Heart left ventricle (tissue), 16 donors: ENCODE measurements at regions not wholly inside any gene's neighbourhood (a gene's known extent, or its start where the extent isn't known, plus 50 kb on each side); places are given as distances from the start of the nearest gene placed in this dataset.
"Not testable (repeated sequence)": the region's sequence is repeated elsewhere in the genome, so short reads cannot be mapped to it uniquely, and the experiment has no call there.

Source experiments
- ATAC-seq, 4 donors: fragments of 200-7000 bp; cut with Tn5 transposase; one replicate each; pipeline ENCODE4 v1.9.1; 2020 to 2022; ENCODE audit warnings: moderate library complexity in 4 of 4, mild to moderate bottlenecking in 3 of 4, moderate number of reproducible peaks in 1 of 4
- DNase-seq, 5 donors: peaks; one replicate each; pipeline ENCODE4 v3.0.0-alpha.2; 2020
- H3K27ac ChIP-seq, 12 donors: fragments of 200-600 bp; sonication (generic) in 4 of 12; one replicate each; pipeline versions ENCODE4 v1.5.0 to v1.8.0; 2016 to 2022; ENCODE audit warnings: mild to moderate bottlenecking in 2 of 12
- H3K27me3 ChIP-seq, 9 donors: fragments of 200-600 bp; sonication (generic) in 2 of 9; one replicate each; pipeline versions ENCODE4 v1.5.1 to v1.8.0; 2016 to 2022; ENCODE audit warnings: mild to moderate bottlenecking in 3 of 9
- H3K36me3 ChIP-seq, 9 donors: fragments of 200-600 bp; sonication (generic) in 2 of 9; one replicate each; pipeline versions ENCODE4 v1.5.0 to v1.8.0; 2018 to 2022; ENCODE audit warnings: mild to moderate bottlenecking in 2 of 9
- H3K4me1 ChIP-seq, 12 donors: fragments of 200-600 bp; sonication (generic) in 4 of 12; one replicate each; pipeline versions ENCODE4 v1.5.0 to v1.8.0; 2016 to 2022; ENCODE audit warnings: mild to moderate bottlenecking in 3 of 12
- H3K4me3 ChIP-seq, 12 donors: fragments of 200-600 bp; sonication (generic) in 4 of 12; one replicate each; pipeline versions ENCODE4 v1.5.0 to v1.8.0; 2017 to 2022; ENCODE audit warnings: mild to moderate bottlenecking in 9 of 12, moderate library complexity in 4 of 12
- H3K9me3 ChIP-seq, 12 donors: fragments of 200-600 bp; sonication (generic) in 4 of 12; one replicate each; pipeline versions ENCODE4 v1.5.0 to v1.8.0; 2016 to 2022; ENCODE audit warnings: mild to moderate bottlenecking in 1 of 12
- CTCF ChIP-seq, 12 donors: fragments of 200-600 bp; sonication (generic) in 4 of 12; IDR thresholded peaks; one replicate each; pipeline versions ENCODE4 v1.5.0 to v1.8.0; 2018 to 2022; ENCODE audit warnings: antibody characterized with exemption in 12 of 12, mild to moderate bottlenecking in 5 of 12
- POLR2A ChIP-seq, 2 donors: fragments of 450-650 bp; IDR thresholded peaks; one replicate each; pipeline ENCODE4 v1.6.1; 2017; ENCODE audit warnings: antibody characterized with exemption in 2 of 2, mild to moderate bottlenecking in 2 of 2, moderate library complexity in 2 of 2
- WGBS, 4 donors: extraction: QIAGEN DNeasy Blood & Tissue Kit in 2 of 4; methylation state at CpG; one replicate each; pipeline versions ENCODE4 v1.1.5 to v1.1.7; 2013 to 2018; 5-methylcytosine and 5-hydroxymethylcytosine counted together
- intact Hi-C, 10 donors: fragments of 100-400 bp; cut with DNase I; formaldehyde crosslinking; loops; one replicate each; pipeline versions ENCODE4 v1.11.1 to v1.14.2; 2022
- donor health status: ischemic (EF 13 %, LVEDD 7.1; RV severe dilation, severe dysfunction).
- donor health status: healthy with polysubstance abuse.
- donor health status: DM: no; HTN: yes; CAD: no.
- donor health status: DM: no; HTN: no; CAD: no.
- donor health status: ischemic (EF 25% LVEDD 6.9; RV normal size, moderate dysfunction).
- donor health status: ischemic (EF 25% LVEDD 5.7; RV mildly dilated, moderate dysfunction).
- donor health status: healthy.
- donor health status: DM: yes; HTN: yes; CAD: no.
- donor health status: ischemic (EF 35%, LVEDD 5.7; RV mildly dilated, moderate dysfunction).
- donor health status: nonischemic (EF 11% LVEDD 7.7; RV severe dilation, severe dysfunction).
- donor health status: DM: yes; HTN: yes; CAD: no.
- donor health status: PGD.
- donor health status: ischemic (EF 29% LVEDD 5.4; RV normal size, mild dysfunction).
- donor health status: nonischemic (EF 23%, LVEDD 6.1; RV moderate dilation, normal function).

DNA sequence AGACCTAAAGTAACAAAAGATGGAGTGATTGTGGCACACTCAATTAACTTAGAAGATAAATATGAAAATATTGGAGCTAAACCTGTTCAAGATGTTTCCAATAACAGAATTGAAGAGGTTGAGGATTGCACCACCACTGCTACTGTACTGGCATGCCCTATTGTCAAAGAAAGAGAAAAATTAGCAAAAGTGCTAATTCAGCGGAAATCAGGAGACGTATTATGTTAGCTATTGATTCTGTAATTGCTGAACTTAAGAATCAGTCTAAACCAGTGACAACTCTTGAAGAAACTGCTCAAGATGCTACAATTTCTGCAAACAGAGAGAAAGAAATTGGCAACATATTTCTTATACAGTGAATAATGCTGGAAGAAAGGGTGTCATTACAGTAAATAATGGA lies 754.4 kb downstream of the CDH18 start:
- Histone ChIP-seq H3K9me3 (no peaks in the 10 kb centered on the region), H3K4me1 (no peaks in the 10 kb centered on the region), H3K4me3 (no peak overlapping the region), H3K27me3 (no peaks in the 10 kb centered on the region), H3K27ac (no peak overlapping the region), H3K36me3 (no peaks in the 10 kb centered on the region)
- 92 to 98% (median 95%) methylated on average over 2 of the region's 2 CpGs for WGBS, 4 donors
- ATAC-seq = no peak
- intact Hi-C loops = no loop called here
- TF ChIP-seq CTCF (IDR thresholded peaks at IDR 0.05) (no peak), POLR2A (IDR thresholded peaks at IDR 0.05) (no peak)
- no peak for DNase-seq

- H3K27me3 ChIP-seq = no peaks in the 10 kb centered on the region
- intact Hi-C loops = no loop called here
- H3K9me3 ChIP-seq = no peaks in the 10 kb centered on the region
- H3K4me3 ChIP-seq = no peak overlapping the region
- 66 to 77% (median 73%) methylated on average over 5 of the region's 5 CpGs for WGBS, 4 donors
- ATAC-seq (no peak), DNase-seq (no peak)
- H3K4me1 ChIP-seq = no peaks in the 10 kb centered on the region
- no peak overlapping the region for H3K27ac ChIP-seq
- TF ChIP-seq CTCF (IDR thresholded peaks at IDR 0.05) = no peak
- TF ChIP-seq POLR2A (IDR thresholded peaks at IDR 0.05) = no peak
- H3K36me3 ChIP-seq = no peaks in the 10 kb centered on the region
Measured at GRCh38 chr5:19235101-19235584, 752.9 kb downstream of the CDH18 start.

- Histone ChIP-seq H3K27me3 (no peaks in the 10 kb centered on the region), H3K27ac (no peak overlapping the region), H3K36me3 (no peaks in the 10 kb centered on the region), H3K4me3 (no peak overlapping the region), H3K9me3 (peaks cover 0 to under 1% (median 0%) of the 10 kb centered on the region in 12 donors), H3K4me1 (peaks cover 0 to 3% (median 0%) of the 10 kb centered on the region in 12 donors)
- intact Hi-C loops = no loop called here
- ATAC-seq (no peak), DNase-seq (no peak)
- TF ChIP-seq POLR2A (IDR thresholded peaks at IDR 0.05) (no peak), CTCF (IDR thresholded peaks at IDR 0.05) (no peak)
- WGBS, 4 donors = 3 to 13% (median 8%) methylated on average over 1 of the region's 1 CpG
Measured at GRCh38 chr5:19240170-19240569, 747.8 kb downstream of the CDH18 start.

DNA sequence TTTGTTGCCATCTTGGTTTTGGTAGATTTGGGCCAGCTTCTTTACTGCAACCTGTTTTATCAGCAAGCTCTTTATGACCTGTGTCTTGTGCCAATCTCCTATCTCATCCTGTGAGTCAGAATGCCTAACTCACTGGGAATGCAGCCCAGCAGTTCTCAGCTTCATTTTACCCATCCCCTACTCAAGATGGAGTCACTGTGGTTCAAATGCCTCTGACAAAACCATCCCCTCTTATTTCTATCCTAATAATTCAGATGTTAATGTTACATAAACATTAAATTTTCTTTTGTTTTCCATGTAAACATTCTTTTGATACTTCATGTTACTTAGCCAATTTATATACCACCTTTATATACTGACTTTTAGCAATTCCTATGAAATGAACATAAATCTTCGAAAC lies 746.3 kb downstream of the CDH18 start:
- H3K36me3 ChIP-seq = no peaks in the 10 kb centered on the region
- intact Hi-C loops = no loop called here
- H3K9me3 ChIP-seq = peaks cover 0 to 9% (median 2%) of the 10 kb centered on the region in 12 donors
- DNase-seq = no peak
- peaks cover 0 to 3% (median 0%) of the 10 kb centered on the region in 12 donors for H3K4me1 ChIP-seq
- H3K27ac ChIP-seq = no peak overlapping the region
- no peaks in the 10 kb centered on the region for H3K27me3 ChIP-seq
- no peak overlapping the region for H3K4me3 ChIP-seq
- 66 to 89% (median 78%) methylated on average over 1 of the region's 1 CpG for WGBS, 4 donors
- no peak for ATAC-seq
- TF ChIP-seq POLR2A (IDR thresholded peaks at IDR 0.05) (no peak), CTCF (IDR thresholded peaks at IDR 0.05) (no peak)

- peaks cover 0 to 15% (median 2%) of the 10 kb centered on the region in 12 donors for H3K9me3 ChIP-seq
- DNase-seq, H3K36me3 ChIP-seq, H3K27me3 ChIP-seq, H3K27ac ChIP-seq, H3K4me3 ChIP-seq, intact Hi-C loops, ATAC-seq, H3K4me1 ChIP-seq: not testable (repeated sequence)
- WGBS, 4 donors = 85 to 90% (median 86%) methylated on average over 1 of the region's 1 CpG
Measured at GRCh38 chr5:19246191-19246590, 741.8 kb downstream of the CDH18 start.
